ENCODE measurements at regions not wholly inside any gene's neighbourhood (a gene's known extent, or its start where the extent isn't known, plus 50 kb on each side); places are given as distances from the start of the nearest gene placed in this dataset.

- no peak for TF ChIP-seq CTCF (conservative IDR thresholded peaks at IDR 0.05)
- no peak for TF ChIP-seq ZFX (IDR thresholded peaks at IDR 0.05)
Observed at GRCh38 chr12:46457958-46458357, 85.4 kb upstream of the SLC38A2 start.

All from C4-2B (cell line).